Adrenal gland (tissue), 5 donors: ENCODE measurements at regions not wholly inside any gene's neighbourhood (a gene's known extent, or its start where the extent isn't known, plus 50 kb on each side); places are given as distances from the start of the nearest gene placed in this dataset.

Experiments
- CTCF ChIP-seq, 6 experiments: fragments of 450-650 bp in 4 of 6; fragments of 200-600 bp in 2 of 6; sonication (generic) in 1 of 6; IDR thresholded peaks; 1 replicate in 5 of 6; 2 replicates in 1 of 6; pipeline versions ENCODE4 v1.5.1 to v1.8.0; 2016 to 2021; ENCODE audit warnings: antibody characterized with exemption in 6 of 6, mild to moderate bottlenecking in 2 of 6, moderate library complexity in 1 of 6
- POLR2A ChIP-seq, 2 donors: fragments of 450-650 bp; IDR thresholded peaks; one replicate each; pipeline ENCODE4 v1.6.1; 2017; ENCODE audit warnings: antibody characterized with exemption in 2 of 2, mild to moderate bottlenecking in 2 of 2, moderate library complexity in 1 of 2
- donor health status: DM: no; HTN: no; CAD: no.

DNA sequence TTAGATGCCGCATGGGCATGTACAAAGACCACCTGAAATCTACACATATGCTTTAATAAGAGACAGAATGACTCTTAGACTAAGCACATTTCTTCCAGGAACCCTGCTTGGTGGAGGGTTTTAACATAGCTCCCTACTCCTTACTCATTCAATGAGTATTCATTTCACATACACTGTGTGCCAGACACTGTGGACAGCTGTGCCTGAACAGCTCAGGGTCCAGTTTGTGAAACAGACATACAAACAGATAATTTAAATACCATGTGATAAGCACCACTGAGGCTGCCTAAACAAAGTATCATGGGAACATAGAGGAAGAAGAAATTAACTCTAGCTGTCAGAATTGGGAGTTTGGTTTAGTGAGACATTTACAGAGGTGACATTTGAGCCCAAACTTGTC, 65.2 kb upstream of the ITPRID1 start:
- TF ChIP-seq CTCF (IDR thresholded peaks at IDR 0.05) (no peak), POLR2A (IDR thresholded peaks at IDR 0.05) (no peak)
